HUES6 (cell line): ENCODE measurements at regions not wholly inside any gene's neighbourhood (a gene's known extent, or its start where the extent isn't known, plus 50 kb on each side); places are given as distances from the start of the nearest gene placed in this dataset.
"Not testable (repeated sequence)": the region's sequence is repeated elsewhere in the genome, so short reads cannot be mapped to it uniquely, and the experiment has no call there.

Source experiments
- H3K27ac ChIP-seq: 2 replicates; pipeline ENCODE4 v1.7.0; 2013; ENCODE audit warnings: low read depth, mild to moderate bottlenecking, low read length, inconsistent platforms
- H3K27me3 ChIP-seq: 2 replicates; pipeline ENCODE4 v1.6.1; 2013; ENCODE audit warnings: low read length; ENCODE audit not compliant: control insufficient read depth, insufficient read depth
- H3K36me3 ChIP-seq: 2 replicates; pipeline ENCODE4 v1.6.1; 2013; ENCODE audit warnings: low read length; ENCODE audit not compliant: control insufficient read depth, insufficient read depth
- H3K4me1 ChIP-seq: 2 replicates; pipeline ENCODE4 v1.6.1; 2013; ENCODE audit warnings: low read length; ENCODE audit not compliant: control insufficient read depth, insufficient read depth
- H3K4me3 ChIP-seq: 2 replicates; pipeline ENCODE4 v1.5.1; 2013; ENCODE audit warnings: low read depth, low read length
- H3K9ac ChIP-seq: one replicate; pipeline ENCODE4 v1.6.1; 2013; ENCODE audit warnings: mild to moderate bottlenecking, low read length
- H3K9me3 ChIP-seq: 2 replicates; pipeline ENCODE4 v1.6.1; 2013; ENCODE audit warnings: low read depth, low read length; ENCODE audit not compliant: control insufficient read depth, insufficient read depth

DNA sequence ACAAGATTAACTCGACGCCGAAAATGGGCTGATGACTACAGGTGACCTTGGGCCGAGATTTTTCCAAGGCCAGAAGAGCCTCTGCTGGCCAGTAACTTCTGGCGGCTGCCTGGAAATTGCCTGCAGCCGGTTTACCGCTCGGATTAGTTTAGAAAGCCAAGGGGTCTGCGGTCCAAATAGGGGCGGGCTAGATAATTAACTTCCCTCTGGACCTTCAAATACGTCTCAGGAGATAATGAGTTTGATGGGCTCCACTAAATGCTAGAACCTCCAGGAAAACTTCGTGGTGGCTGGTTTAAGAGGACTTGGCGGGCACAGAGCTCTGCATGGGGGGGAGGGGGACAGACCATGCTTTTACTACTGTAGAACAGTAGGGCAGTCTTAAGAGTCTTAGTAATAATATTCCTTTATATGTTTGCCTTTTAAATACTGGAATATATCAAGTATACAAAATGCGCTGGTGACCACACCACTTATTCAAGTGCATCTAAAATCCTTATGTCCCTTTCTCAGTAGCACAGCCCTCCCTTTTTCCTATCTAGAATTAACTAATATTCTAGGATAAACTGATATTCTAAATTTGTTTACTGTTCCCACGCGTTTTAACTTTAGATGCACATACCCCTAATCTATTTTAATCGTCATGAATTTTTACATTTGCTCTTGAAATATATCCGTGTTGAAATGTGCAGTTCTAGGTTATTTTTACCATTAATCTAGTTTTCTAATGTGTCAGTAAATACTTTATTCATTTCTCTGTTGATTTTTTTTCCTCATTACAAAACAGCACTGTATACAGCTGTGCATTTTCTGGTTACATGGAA, 107.5 kb upstream of the PRSS16 start:
- peak overlapping the region; percentile 83 for H3K4me3 ChIP-seq
- H3K4me1 ChIP-seq: peaks cover 28% of the 10 kb centered on the region
- H3K9me3 ChIP-seq: no peaks in the 10 kb centered on the region
- peak overlapping the region; percentile 96 for H3K27ac ChIP-seq
- H3K9ac ChIP-seq: peak overlapping the region; percentile 98
- no peaks in the 10 kb centered on the region for H3K36me3 ChIP-seq
- H3K27me3 ChIP-seq: no peaks in the 10 kb centered on the region

DNA sequence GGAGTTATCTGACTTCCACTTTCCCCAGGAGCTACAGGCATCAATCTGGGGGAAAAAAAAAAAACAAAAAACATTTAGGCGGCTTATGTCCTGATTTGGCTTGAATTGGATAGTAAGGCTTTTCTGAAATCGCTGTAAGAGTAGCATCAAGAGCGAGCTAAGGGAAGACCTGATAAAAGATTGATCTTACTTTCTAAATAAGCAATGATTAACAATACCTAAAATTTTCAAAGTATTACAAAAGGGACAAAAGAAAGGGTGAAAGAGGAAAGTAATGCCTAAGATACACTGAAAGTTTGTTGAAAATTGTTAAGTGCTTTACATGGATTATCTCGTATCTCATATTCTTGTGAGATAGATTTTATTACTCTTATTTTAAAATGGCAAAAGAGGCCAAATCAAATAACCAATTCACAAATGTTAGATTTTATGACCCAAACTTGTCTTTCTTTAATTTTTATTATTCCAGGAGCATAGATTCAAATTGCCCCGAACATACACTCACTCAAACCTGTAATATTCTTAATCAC, 106.4 kb upstream of the PRSS16 start:
- no peaks in the 10 kb centered on the region for H3K27me3 ChIP-seq
- H3K4me1 ChIP-seq: peaks cover 28% of the 10 kb centered on the region
- H3K9me3 ChIP-seq: no peaks in the 10 kb centered on the region
- no peak overlapping the region; the same call in 1 of the 2 replicates for H3K27ac ChIP-seq
- H3K4me3 ChIP-seq: peak overlapping the region; percentile 56
- H3K36me3 ChIP-seq: no peaks in the 10 kb centered on the region
- peak overlapping the region; percentile 52 for H3K9ac ChIP-seq

- Histone ChIP-seq H3K4me1 (peaks cover 28% of the 10 kb centered on the region), H3K27me3 (no peaks in the 10 kb centered on the region), H3K9ac (peak overlapping the region; percentile 14), H3K4me3 (peak overlapping the region; percentile 56), H3K36me3 (no peaks in the 10 kb centered on the region), H3K27ac (no peak overlapping the region), H3K9me3 (no peaks in the 10 kb centered on the region)
These were observed 105.9 kb upstream of the PRSS16 start for GRCh38 chr6:27141529-27142015.

DNA sequence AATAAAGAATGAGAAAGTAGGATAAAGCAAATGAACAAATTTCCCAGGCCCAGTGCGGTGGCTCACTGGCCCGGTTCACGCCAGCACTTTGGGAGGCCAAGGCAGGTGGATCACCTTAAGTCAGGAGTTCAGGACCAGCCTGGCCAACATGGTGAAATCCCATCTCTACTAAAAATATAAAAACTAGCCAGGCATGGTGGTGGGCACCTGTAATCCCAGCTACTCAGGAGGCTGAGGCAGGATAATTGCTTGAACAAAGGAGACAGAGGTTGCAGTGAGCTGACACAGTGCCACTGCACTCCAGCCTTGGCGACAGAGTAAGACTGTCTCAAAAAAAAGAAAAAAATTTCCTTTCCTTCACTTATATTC, 104.5 kb upstream of the PRSS16 start:
- H3K36me3 ChIP-seq, H3K9me3 ChIP-seq, H3K27ac ChIP-seq, H3K4me3 ChIP-seq, H3K27me3 ChIP-seq, H3K9ac ChIP-seq: not testable (repeated sequence)
- peaks cover 15% of the 10 kb centered on the region for H3K4me1 ChIP-seq

GRCh38 chr6:27143474-27144026, 104.0 kb upstream of the PRSS16 start:
- Histone ChIP-seq H3K27me3 (no peaks in the 10 kb centered on the region), H3K27ac (no peak overlapping the region), H3K36me3 (no peaks in the 10 kb centered on the region), H3K4me3 (no peak overlapping the region), H3K9ac (no peak overlapping the region), H3K4me1 (peaks cover 15% of the 10 kb centered on the region), H3K9me3 (no peaks in the 10 kb centered on the region)

DNA sequence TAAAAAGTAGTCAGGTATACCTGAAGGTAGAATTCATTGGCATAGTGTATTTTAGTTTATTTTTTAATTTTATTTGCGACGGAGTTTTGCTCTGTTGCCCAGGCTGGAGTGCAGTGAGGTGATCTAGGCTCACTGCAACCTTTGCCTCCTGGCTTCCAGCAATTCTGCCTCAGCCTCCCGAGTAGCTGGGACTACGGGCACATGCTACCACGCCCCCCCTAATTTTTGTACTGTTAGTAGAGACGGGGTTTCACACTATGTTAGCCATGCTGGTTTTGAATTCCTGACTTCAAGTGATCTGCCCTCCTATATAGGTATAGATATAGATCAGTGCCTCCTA, 102.8 kb upstream of the PRSS16 start:
- Histone ChIP-seq H3K27ac (no peak overlapping the region; the same call in 1 of the 2 replicates), H3K4me3 (peak overlapping the region; percentile 76), H3K9ac (peak overlapping the region; percentile 96), H3K27me3 (no peaks in the 10 kb centered on the region), H3K9me3 (no peaks in the 10 kb centered on the region), H3K4me1 (peaks cover 20% of the 10 kb centered on the region), H3K36me3 (no peaks in the 10 kb centered on the region)

GRCh38 chr6:27145731-27146455, 101.6 kb upstream of the PRSS16 start:
- no peaks in the 10 kb centered on the region for H3K9me3 ChIP-seq
- H3K27me3 ChIP-seq: no peaks in the 10 kb centered on the region
- peaks cover 20% of the 10 kb centered on the region for H3K4me1 ChIP-seq
- peak overlapping the region; percentile 93 for H3K27ac ChIP-seq
- H3K9ac ChIP-seq: peak overlapping the region; percentile 96
- H3K36me3 ChIP-seq: no peaks in the 10 kb centered on the region
- H3K4me3 ChIP-seq: peak overlapping the region; percentile 76

DNA sequence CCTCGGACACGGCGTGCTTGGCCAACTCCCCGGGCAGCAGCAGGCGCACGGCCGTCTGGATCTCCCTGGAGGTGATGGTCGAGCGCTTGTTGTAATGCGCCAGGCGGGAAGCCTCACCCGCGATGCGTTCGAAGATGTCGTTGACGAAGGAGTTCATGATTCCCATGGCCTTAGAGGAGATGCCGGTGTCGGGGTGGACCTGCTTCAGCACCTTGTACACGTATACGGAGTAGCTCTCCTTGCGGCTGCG, 101.1 kb upstream of the PRSS16 start:
- not testable (repeated sequence) for H3K36me3 ChIP-seq, H3K9me3 ChIP-seq, H3K27me3 ChIP-seq
- Histone ChIP-seq H3K9ac (peak overlapping the region; percentile 96), H3K4me3 (peak overlapping the region; percentile 76), H3K4me1 (peaks cover 19% of the 10 kb centered on the region), H3K27ac (peak overlapping the region; percentile 93)

DNA sequence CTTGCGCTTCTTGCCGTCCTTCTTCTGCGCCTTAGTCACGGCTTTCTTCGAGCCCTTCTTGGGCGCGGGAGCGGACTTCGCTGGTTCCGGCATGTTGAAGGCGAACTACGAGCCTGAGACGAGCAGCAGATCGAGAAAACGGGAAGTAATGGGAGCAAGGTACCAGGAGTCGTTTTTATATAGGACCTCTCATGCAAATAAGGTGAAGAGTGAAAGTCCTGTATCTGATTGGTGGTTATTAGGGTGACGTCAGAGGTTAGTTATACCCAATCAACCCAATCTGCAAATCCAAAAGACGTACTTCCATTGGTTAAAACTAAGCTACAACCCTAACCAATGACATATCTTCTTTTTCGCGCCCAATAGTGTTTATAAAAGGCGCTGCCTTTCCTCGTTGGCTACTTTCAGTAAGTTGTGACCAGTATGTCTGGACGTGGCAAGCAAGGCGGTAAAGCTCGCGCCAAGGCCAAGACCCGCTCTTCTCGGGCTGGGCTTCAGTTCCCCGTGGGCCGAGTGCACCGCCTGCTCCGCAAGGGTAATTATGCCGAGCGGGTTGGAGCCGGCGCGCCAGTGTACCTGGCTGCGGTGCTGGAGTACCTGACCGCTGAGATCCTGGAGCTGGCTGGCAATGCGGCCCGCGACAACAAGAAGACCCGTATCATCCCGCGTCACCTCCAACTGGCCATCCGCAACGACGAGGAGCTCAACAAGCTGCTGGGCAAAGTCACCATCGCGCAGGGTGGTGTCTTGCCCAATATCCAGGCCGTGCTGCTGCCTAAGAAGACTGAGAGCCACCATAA, 100.6 kb upstream of the PRSS16 start:
- peak overlapping the region; percentile 76 for H3K4me3 ChIP-seq
- H3K9ac ChIP-seq: peak overlapping the region; percentile 98
- H3K36me3 ChIP-seq: no peaks in the 10 kb centered on the region
- peak overlapping the region; percentile 93 for H3K27ac ChIP-seq
- H3K27me3 ChIP-seq: no peaks in the 10 kb centered on the region
- no peaks in the 10 kb centered on the region for H3K9me3 ChIP-seq
- peaks cover 15% of the 10 kb centered on the region for H3K4me1 ChIP-seq

DNA sequence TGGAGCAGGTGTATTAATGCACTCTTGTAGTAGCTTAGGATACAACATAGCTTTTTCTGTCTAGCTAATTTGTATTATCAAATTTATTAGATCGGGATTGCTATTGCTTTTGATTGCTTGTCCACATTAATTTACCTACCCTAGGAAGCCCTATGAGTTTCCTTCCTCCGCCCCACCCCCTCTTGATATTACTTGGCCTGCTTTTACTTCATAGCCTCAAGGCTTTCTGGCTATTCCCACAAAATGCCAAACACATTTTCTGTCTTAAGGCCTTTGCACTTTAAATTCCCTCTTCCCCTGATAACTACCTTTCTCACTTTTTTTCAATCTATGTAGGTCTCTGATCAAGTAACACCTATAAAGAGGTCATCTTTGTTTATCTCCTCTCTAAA, 99.1 kb upstream of the PRSS16 start:
- Histone ChIP-seq H3K27ac (peak overlapping the region; percentile 91; the same call in 1 of the 2 replicates), H3K9ac (peak overlapping the region; percentile 98), H3K36me3 (no peaks in the 10 kb centered on the region), H3K4me1 (peaks cover 15% of the 10 kb centered on the region), H3K4me3 (peak overlapping the region; percentile 76), H3K9me3 (no peaks in the 10 kb centered on the region), H3K27me3 (no peaks in the 10 kb centered on the region)
